Upper lobe of right lung (tissue), 1 donor: ENCODE measurements at regions not wholly inside any gene's neighbourhood (a gene's known extent, or its start where the extent isn't known, plus 50 kb on each side); places are given as distances from the start of the nearest gene placed in this dataset.
"Not testable (repeated sequence)": the region's sequence is repeated elsewhere in the genome, so short reads cannot be mapped to it uniquely, and the experiment has no call there.

Source experiments
- ATAC-seq: fragments of 200-7000 bp; cut with Tn5 transposase; one replicate; pipeline ENCODE4 v1.9.1; 2020; ENCODE audit warnings: mild to moderate bottlenecking, moderate library complexity
- DNase-seq: peaks from one replicate; pipeline ENCODE4 v3.0.0-alpha.2; 2020
- H3K27ac ChIP-seq: fragments of 200-600 bp; one replicate; pipeline ENCODE4 v1.8.0; 2022
- H3K27me3 ChIP-seq: fragments of 200-600 bp; one replicate; pipeline ENCODE4 v1.8.0; 2022; ENCODE audit warnings: mild to moderate bottlenecking
- H3K36me3 ChIP-seq: fragments of 200-600 bp; one replicate; pipeline ENCODE4 v1.8.0; 2022
- H3K4me1 ChIP-seq: fragments of 200-600 bp; one replicate; pipeline ENCODE4 v1.8.0; 2022
- H3K4me3 ChIP-seq: fragments of 200-600 bp; one replicate; pipeline ENCODE4 v1.8.0; 2022; ENCODE audit warnings: mild to moderate bottlenecking
- H3K9me3 ChIP-seq: fragments of 200-600 bp; one replicate; pipeline ENCODE4 v1.8.0; 2022
- intact Hi-C: fragments of 100-400 bp; cut with DNase I; formaldehyde crosslinking; loops from one replicate; pipeline ENCODE4 v1.11.0; 2022
- TF ChIP-seq, protein P1 (sequence below): fragments of 200-600 bp; IDR thresholded peaks from one replicate; pipeline ENCODE4 v1.8.0; 2022; ENCODE audit warnings: antibody characterized with exemption
- donor health status: DM: no; HTN: yes; CAD: no; lungs with severe emphysema.

DNA sequence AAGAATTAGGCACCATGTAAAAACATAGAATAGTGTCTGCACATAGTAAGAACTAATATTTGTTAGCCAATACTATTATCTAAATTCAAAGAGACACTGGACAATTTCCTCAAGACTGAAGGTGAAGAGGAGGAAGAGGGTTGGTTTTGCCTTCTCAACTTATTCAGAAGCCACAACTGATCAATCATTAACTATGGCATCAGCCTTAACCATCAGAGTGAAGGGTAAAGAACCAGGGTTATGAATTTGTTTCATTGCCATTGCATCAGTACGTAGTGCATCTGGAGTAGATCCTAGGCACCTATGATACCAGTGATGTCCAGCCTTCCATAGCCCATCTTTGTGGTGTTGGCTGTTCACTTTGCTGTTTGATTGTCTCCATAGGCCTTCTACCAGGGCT lies 421.7 kb upstream of the DEPDC1 start:
- H3K27me3 ChIP-seq: no peaks in the 10 kb centered on the region
- H3K36me3 ChIP-seq: no peaks in the 10 kb centered on the region
- peaks cover 5% of the 10 kb centered on the region for H3K4me1 ChIP-seq
- H3K4me3 ChIP-seq: no peak overlapping the region
- no peak overlapping the region for H3K27ac ChIP-seq
- TF ChIP-seq, protein P1, sequence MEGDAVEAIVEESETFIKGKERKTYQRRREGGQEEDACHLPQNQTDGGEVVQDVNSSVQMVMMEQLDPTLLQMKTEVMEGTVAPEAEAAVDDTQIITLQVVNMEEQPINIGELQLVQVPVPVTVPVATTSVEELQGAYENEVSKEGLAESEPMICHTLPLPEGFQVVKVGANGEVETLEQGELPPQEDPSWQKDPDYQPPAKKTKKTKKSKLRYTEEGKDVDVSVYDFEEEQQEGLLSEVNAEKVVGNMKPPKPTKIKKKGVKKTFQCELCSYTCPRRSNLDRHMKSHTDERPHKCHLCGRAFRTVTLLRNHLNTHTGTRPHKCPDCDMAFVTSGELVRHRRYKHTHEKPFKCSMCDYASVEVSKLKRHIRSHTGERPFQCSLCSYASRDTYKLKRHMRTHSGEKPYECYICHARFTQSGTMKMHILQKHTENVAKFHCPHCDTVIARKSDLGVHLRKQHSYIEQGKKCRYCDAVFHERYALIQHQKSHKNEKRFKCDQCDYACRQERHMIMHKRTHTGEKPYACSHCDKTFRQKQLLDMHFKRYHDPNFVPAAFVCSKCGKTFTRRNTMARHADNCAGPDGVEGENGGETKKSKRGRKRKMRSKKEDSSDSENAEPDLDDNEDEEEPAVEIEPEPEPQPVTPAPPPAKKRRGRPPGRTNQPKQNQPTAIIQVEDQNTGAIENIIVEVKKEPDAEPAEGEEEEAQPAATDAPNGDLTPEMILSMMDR: no peak
- ATAC-seq: no peak
- intact Hi-C loops: no loop called here
- no peaks in the 10 kb centered on the region for H3K9me3 ChIP-seq
- no peak for DNase-seq

- no peaks in the 10 kb centered on the region for H3K36me3 ChIP-seq
- H3K4me1 ChIP-seq: peaks cover 5% of the 10 kb centered on the region
- no peak overlapping the region for H3K27ac ChIP-seq
- intact Hi-C loops: no loop called here
- ATAC-seq (no peak), DNase-seq (no peak)
- H3K27me3 ChIP-seq: no peaks in the 10 kb centered on the region
- TF ChIP-seq, protein P1: no peak
- no peak overlapping the region for H3K4me3 ChIP-seq
- no peaks in the 10 kb centered on the region for H3K9me3 ChIP-seq
Measured at GRCh38 chr1:68919075-68919474, 422.2 kb upstream of the DEPDC1 start.

GRCh38 chr1:68923475-68924088 lies 426.7 kb upstream of the DEPDC1 start:
- intact Hi-C loops, H3K4me3 ChIP-seq, DNase-seq, H3K4me1 ChIP-seq, H3K27me3 ChIP-seq, H3K9me3 ChIP-seq, ATAC-seq, H3K27ac ChIP-seq, H3K36me3 ChIP-seq: not testable (repeated sequence)

GRCh38 chr1:68930101-68930500 lies 433.2 kb upstream of the DEPDC1 start:
- no peak overlapping the region for H3K4me3 ChIP-seq
- ATAC-seq (no peak), DNase-seq (no peak)
- no peaks in the 10 kb centered on the region for H3K36me3 ChIP-seq
- H3K9me3 ChIP-seq: no peaks in the 10 kb centered on the region
- intact Hi-C loops: no loop called here
- no peaks in the 10 kb centered on the region for H3K27me3 ChIP-seq
- TF ChIP-seq, protein P1: no peak
- H3K4me1 ChIP-seq: no peaks in the 10 kb centered on the region
- H3K27ac ChIP-seq: no peak overlapping the region

GRCh38 chr1:68936530-68936929 lies 439.6 kb upstream of the DEPDC1 start:
- no peaks in the 10 kb centered on the region for H3K9me3 ChIP-seq
- no peak overlapping the region for H3K27ac ChIP-seq
- H3K4me1 ChIP-seq: no peaks in the 10 kb centered on the region
- no peaks in the 10 kb centered on the region for H3K36me3 ChIP-seq
- DNase-seq (no peak), ATAC-seq (no peak)
- intact Hi-C loops: no loop called here
- no peak overlapping the region for H3K4me3 ChIP-seq
- TF ChIP-seq, protein P1: no peak
- H3K27me3 ChIP-seq: no peaks in the 10 kb centered on the region

DNA sequence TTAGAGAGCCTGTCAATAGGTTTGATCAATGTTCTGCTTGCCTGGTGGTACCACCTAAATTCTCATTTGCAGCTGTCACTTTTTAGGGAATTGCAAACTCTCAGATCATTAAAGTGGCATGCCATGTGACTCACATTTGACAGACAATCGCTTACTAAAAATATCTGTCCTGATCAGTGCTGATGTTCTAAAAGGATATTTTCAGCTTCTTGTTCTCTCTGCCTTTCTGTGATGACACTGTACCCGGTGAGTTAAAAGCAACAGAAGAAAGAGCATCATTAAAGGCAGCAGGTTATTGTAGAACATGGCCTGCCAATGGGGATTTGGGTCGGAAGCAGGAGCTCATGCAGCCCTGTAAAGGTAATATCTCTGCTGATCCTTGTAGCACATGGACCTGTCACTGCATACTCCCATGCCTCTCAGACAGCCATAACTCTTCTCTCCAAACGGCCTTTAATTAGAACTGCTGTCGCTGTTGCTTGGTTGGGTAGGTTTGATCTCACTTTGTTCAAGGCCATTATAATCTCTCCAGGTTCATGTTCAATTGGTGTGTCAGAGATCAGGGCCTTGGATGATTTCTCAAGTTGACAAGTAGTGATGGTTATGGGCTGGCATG lies 441.3 kb upstream of the DEPDC1 start:
- Histone ChIP-seq H3K27ac (no peak overlapping the region), H3K36me3 (no peaks in the 10 kb centered on the region), H3K27me3 (no peaks in the 10 kb centered on the region), H3K4me3 (no peak overlapping the region), H3K9me3 (no peaks in the 10 kb centered on the region), H3K4me1 (no peaks in the 10 kb centered on the region)
- intact Hi-C loops: no loop called here
- TF ChIP-seq, protein P1: no peak
- no peak for ATAC-seq
- no peak for DNase-seq
